ENCODE measurements at regions not wholly inside any gene's neighbourhood (a gene's known extent, or its start where the extent isn't known, plus 50 kb on each side); places are given as distances from the start of the nearest gene placed in this dataset.

- Histone ChIP-seq H3K9me3 (ENCODE audit: control insufficient read depth, insufficient read depth, low read depth, low read length) (no peaks in the 10 kb centered on the region), H3K4me2 (ENCODE audit: extremely low read depth, insufficient read depth, low read length) (no peak overlapping the region), H3K27ac (ENCODE audit: insufficient read depth, low read length) (no peak overlapping the region), H3K27me3 (ENCODE audit: control insufficient read depth, insufficient read depth, low read length) (no peaks in the 10 kb centered on the region), H3K4me1 (ENCODE audit: control insufficient read depth, extremely low read depth, insufficient read depth, low read length) (no peaks in the 10 kb centered on the region), H2AFZ (ENCODE audit: low read length) (no peak overlapping the region), H3K36me3 (ENCODE audit: control insufficient read depth, insufficient read depth, low read length) (no peaks in the 10 kb centered on the region), H3K9ac (ENCODE audit: insufficient read depth, low read length) (no peak overlapping the region), H4K20me1 (ENCODE audit: control insufficient read depth, extremely low read depth, insufficient read depth, low read length) (no peaks in the 10 kb centered on the region), H3K79me2 (ENCODE audit: control insufficient read depth, insufficient read depth, low read length) (no peaks in the 10 kb centered on the region), H3K4me3 (replicated peaks in 1 of 4; ENCODE audit: control extremely low read depth in 1 of 4, insufficient read depth in 1 of 4, low read depth in 3 of 4, low read length in 4 of 4) (no peak overlapping the region)
- peak in 1 of 2 donors; percentile 31 for DNase-seq (ENCODE audit: low read depth in 2 of 2)
- TF ChIP-seq EZH2 (IDR thresholded peaks at IDR 0.05; ENCODE audit: low read length, missing control alignments): no peak
- TF ChIP-seq CTCF (conservative IDR thresholded peaks at IDR 0.05 in 1 of 2, IDR thresholded peaks at IDR 0.05 in 1 of 2; ENCODE audit: low read depth in 1 of 2, low read length in 2 of 2): no peak
Observed at GRCh38 chr14:42729681-42730080, 1123.0 kb downstream of the LRFN5 start.

GRCh38 chr14:42719391-42719790, 1112.7 kb downstream of the LRFN5 start:
- no peak for TF ChIP-seq EZH2 (IDR thresholded peaks at IDR 0.05; ENCODE audit: low read length, missing control alignments)
- no peak for TF ChIP-seq CTCF (conservative IDR thresholded peaks at IDR 0.05 in 1 of 2, IDR thresholded peaks at IDR 0.05 in 1 of 2; ENCODE audit: low read depth in 1 of 2, low read length in 2 of 2)
- H3K79me2 ChIP-seq (ENCODE audit: control insufficient read depth, insufficient read depth, low read length): no peaks in the 10 kb centered on the region
- no peak overlapping the region for H3K27ac ChIP-seq (ENCODE audit: insufficient read depth, low read length)
- no peak overlapping the region for H2AFZ ChIP-seq (ENCODE audit: low read length)
- no peaks in the 10 kb centered on the region for H3K9me3 ChIP-seq (ENCODE audit: control insufficient read depth, insufficient read depth, low read depth, low read length)
- no peak overlapping the region for H3K9ac ChIP-seq (ENCODE audit: insufficient read depth, low read length)
- no peaks in the 10 kb centered on the region for H4K20me1 ChIP-seq (ENCODE audit: control insufficient read depth, extremely low read depth, insufficient read depth, low read length)
- no peak overlapping the region for H3K4me2 ChIP-seq (ENCODE audit: extremely low read depth, insufficient read depth, low read length)
- no peaks in the 10 kb centered on the region for H3K4me1 ChIP-seq (ENCODE audit: control insufficient read depth, extremely low read depth, insufficient read depth, low read length)
- H3K4me3 ChIP-seq (replicated peaks in 1 of 4; ENCODE audit: control extremely low read depth in 1 of 4, insufficient read depth in 1 of 4, low read depth in 3 of 4, low read length in 4 of 4): no peak overlapping the region
- H3K27me3 ChIP-seq (ENCODE audit: control insufficient read depth, insufficient read depth, low read length): no peaks in the 10 kb centered on the region
- no peaks in the 10 kb centered on the region for H3K36me3 ChIP-seq (ENCODE audit: control insufficient read depth, insufficient read depth, low read length)
- no peak for DNase-seq (ENCODE audit: low read depth in 2 of 2)

- DNase-seq (ENCODE audit: low read depth in 2 of 2): peak; percentile 19 to 66
Observed at GRCh38 chr14:42715316-42715715, 1108.6 kb downstream of the LRFN5 start.

More at GRCh38 chr14:42715316-42715715, 1108.6 kb downstream of the LRFN5 start:
- no peak for TF ChIP-seq EZH2 (IDR thresholded peaks at IDR 0.05; ENCODE audit: low read length, missing control alignments)
- TF ChIP-seq CTCF (conservative IDR thresholded peaks at IDR 0.05 in 1 of 2, IDR thresholded peaks at IDR 0.05 in 1 of 2; ENCODE audit: low read depth in 1 of 2, low read length in 2 of 2): no peak
- H3K9me3 ChIP-seq (ENCODE audit: control insufficient read depth, insufficient read depth, low read depth, low read length): no peaks in the 10 kb centered on the region
- H2AFZ ChIP-seq (ENCODE audit: low read length): no peak overlapping the region
- no peak overlapping the region for H3K27ac ChIP-seq (ENCODE audit: insufficient read depth, low read length)
- no peak overlapping the region for H3K9ac ChIP-seq (ENCODE audit: insufficient read depth, low read length)
- no peaks in the 10 kb centered on the region for H3K36me3 ChIP-seq (ENCODE audit: control insufficient read depth, insufficient read depth, low read length)
- no peak overlapping the region for H3K4me2 ChIP-seq (ENCODE audit: extremely low read depth, insufficient read depth, low read length)
- H4K20me1 ChIP-seq (ENCODE audit: control insufficient read depth, extremely low read depth, insufficient read depth, low read length): no peaks in the 10 kb centered on the region
- H3K4me3 ChIP-seq (replicated peaks in 1 of 4; ENCODE audit: control extremely low read depth in 1 of 4, insufficient read depth in 1 of 4, low read depth in 3 of 4, low read length in 4 of 4): no peak overlapping the region
- H3K27me3 ChIP-seq (ENCODE audit: control insufficient read depth, insufficient read depth, low read length): no peaks in the 10 kb centered on the region
- no peaks in the 10 kb centered on the region for H3K4me1 ChIP-seq (ENCODE audit: control insufficient read depth, extremely low read depth, insufficient read depth, low read length)
- no peaks in the 10 kb centered on the region for H3K79me2 ChIP-seq (ENCODE audit: control insufficient read depth, insufficient read depth, low read length)
